Bone marrow (tissue), 2 donors: ENCODE measurements at regions not wholly inside any gene's neighbourhood (a gene's known extent, or its start where the extent isn't known, plus 50 kb on each side); places are given as distances from the start of the nearest gene placed in this dataset.
"Not testable (repeated sequence)": the region's sequence is repeated elsewhere in the genome, so short reads cannot be mapped to it uniquely, and the experiment has no call there.

ENCODE experiments used
- DNase-seq, 2 donors: peaks; one replicate each; lab custom pipeline; 2025; lab: John Stamatoyannopoulos, UW

GRCh38 chr22:46026899-46027210 lies 49.9 kb upstream of the WNT7B start:
- no peak for DNase-seq

- DNase-seq, result no peak
These were observed 50.5 kb upstream of the WNT7B start for GRCh38 chr22:46027211-46028105.

- no peak for DNase-seq
These were observed 51.4 kb upstream of the WNT7B start for GRCh38 chr22:46028106-46028991.

- no peak for DNase-seq
These were observed 52.1 kb upstream of the WNT7B start for GRCh38 chr22:46029036-46029435.

- DNase-seq, result no peak
These were observed 52.7 kb upstream of the WNT7B start for GRCh38 chr22:46029574-46030200.

GRCh38 chr22:46030231-46030880 lies 53.4 kb upstream of the WNT7B start:
- no peak for DNase-seq

- DNase-seq, result no peak
These were observed 54.1 kb upstream of the WNT7B start for GRCh38 chr22:46031066-46031465.

GRCh38 chr22:46031557-46031956 lies 54.6 kb upstream of the WNT7B start:
- DNase-seq, result no peak

- DNase-seq, result no peak
These were observed 55.2 kb upstream of the WNT7B start for GRCh38 chr22:46031965-46032851.

GRCh38 chr22:46033256-46034200 lies 56.6 kb upstream of the WNT7B start:
- no peak for DNase-seq

GRCh38 chr22:46034480-46034879 lies 57.5 kb upstream of the WNT7B start:
- DNase-seq, result not testable (repeated sequence)

GRCh38 chr22:46035380-46035741 lies 58.4 kb upstream of the WNT7B start:
- no peak for DNase-seq

- DNase-seq, result peak; percentile 95 to 97
These were observed 59.0 kb upstream of the WNT7B start for GRCh38 chr22:46035742-46036557.

GRCh38 chr22:46036558-46037408 lies 59.8 kb upstream of the WNT7B start:
- DNase-seq, result no peak

GRCh38 chr22:46038174-46038487 lies 61.2 kb upstream of the WNT7B start:
- DNase-seq, result no peak

GRCh38 chr22:46038516-46039430 lies 61.8 kb upstream of the WNT7B start:
- no peak for DNase-seq

- peak in 1 of 2 donors; percentile 16 for DNase-seq
These were observed 62.6 kb upstream of the WNT7B start for GRCh38 chr22:46039535-46039934.
